DMS53 (cell line): ENCODE measurements at regions not wholly inside any gene's neighbourhood (a gene's known extent, or its start where the extent isn't known, plus 50 kb on each side); places are given as distances from the start of the nearest gene placed in this dataset.
A peak's percentile ranks its signal among the peaks of the same experiment; 100 is the strongest.

Experiments used
- DNase-seq: peaks from one replicate; lab custom pipeline; 2025; lab: John Stamatoyannopoulos, UW

GRCh38 chr14:61893371-61893940 is 131.2 kb downstream of the SNAPC1 start:
- no peak for DNase-seq

DNA sequence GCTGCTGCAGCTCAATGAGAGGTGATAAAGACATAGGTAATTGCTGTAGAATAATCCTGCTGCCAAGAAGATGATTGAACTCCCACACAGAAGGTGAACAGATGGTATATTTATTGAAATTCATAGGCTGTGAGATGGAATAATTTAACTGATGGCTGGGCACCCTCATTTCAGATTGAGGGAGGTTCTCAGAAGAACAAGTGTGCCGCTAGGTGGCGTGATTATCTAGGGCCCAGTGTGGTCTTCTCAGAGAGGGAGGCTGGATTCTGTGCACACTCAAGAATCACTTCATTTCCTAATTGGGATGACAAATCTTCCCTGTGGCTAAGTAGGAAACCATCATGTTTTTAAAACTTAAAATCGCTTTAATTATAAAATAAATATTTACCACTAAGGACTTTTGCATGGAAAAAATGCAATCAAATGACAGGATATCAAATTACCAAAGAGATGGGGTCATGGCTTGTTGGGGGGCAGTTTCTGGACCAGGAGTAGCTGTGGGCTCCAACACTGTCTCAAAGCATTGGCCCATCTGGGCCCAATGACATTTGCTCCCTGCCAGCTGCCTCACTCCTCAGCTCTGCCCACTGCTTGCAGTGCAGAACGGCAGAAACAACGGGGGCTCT is 132.3 kb downstream of the SNAPC1 start:
- peak; percentile 81 for DNase-seq

DNA sequence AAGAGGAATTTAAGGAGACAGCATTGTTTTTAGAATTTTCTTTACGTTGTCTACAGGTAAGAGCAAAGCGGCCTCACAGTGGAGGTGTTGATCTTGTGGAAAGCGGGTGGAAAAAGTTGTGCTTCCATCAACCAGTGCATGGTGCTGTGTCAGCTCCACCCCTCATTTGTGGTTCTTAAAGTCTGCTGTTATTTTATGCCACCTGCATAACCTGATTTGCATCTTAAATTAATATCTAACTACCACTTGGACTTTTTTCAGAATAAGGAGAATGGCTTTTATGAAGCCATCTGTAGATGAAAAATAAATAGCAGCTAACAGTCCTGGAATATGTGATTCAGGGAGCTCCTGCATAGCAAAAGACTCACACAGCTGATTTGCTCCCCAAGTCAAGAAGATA is 135.1 kb downstream of the SNAPC1 start:
- no peak for DNase-seq

DNA sequence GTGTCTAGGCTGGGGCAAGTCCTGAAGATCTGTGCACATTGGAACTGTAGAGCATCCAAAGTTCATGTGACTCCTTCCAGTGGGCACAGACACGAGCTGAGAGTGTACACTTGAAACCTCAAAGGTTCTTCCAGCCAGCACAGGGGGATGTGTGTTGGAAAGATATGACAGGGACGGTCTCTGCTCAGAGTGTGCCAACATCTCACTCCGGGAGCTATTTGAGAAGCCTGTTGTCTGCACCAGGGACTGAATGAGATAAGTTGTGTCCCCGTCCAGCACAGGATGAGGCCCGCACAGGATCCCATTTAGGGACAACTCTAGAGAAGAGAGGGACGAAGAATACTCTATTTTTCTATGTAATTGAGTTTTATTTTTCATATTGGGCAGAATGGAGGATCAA is 136.3 kb downstream of the SNAPC1 start:
- no peak for DNase-seq

GRCh38 chr14:61899497-61899896 is 137.3 kb downstream of the SNAPC1 start:
- no peak for DNase-seq

DNA sequence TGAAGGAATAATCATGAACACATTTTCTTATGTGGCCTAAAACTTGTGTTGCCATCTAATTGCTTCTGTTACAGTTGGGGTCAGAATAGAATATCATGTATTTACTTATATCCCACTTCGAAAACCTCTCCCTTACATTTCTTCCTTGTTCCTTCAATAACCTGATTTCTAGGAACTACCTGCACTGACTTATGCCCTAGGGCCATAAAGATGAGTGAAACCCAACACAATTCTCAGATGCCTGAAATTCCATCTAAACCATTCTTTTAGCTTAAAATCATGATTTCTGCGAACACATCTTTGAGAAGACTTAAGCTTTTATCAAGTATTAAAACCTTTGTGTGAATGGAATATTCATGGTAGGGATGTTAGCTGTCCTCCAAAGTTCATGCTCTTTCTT is 142.7 kb downstream of the SNAPC1 start:
- no peak for DNase-seq

DNA sequence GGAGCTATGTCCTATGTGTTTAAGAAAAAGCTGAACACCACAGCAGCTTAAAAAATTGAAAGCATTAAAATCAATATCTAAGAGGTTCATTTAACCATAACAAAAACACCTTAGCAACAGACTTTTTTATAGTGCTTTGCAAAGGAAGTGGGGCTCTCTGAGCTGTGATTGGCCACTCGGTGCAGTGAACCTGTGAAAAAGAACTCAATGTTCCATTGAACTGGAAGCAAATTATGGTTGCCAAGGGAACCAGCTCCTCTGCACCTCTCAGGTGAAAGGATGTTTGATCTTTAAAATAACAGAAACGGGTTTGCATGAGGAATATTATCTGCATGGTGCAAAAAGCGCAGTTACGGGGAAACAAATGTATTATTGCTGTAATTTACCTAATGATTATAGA is 149.4 kb downstream of the SNAPC1 start:
- DNase-seq: peak; percentile 40

DNA sequence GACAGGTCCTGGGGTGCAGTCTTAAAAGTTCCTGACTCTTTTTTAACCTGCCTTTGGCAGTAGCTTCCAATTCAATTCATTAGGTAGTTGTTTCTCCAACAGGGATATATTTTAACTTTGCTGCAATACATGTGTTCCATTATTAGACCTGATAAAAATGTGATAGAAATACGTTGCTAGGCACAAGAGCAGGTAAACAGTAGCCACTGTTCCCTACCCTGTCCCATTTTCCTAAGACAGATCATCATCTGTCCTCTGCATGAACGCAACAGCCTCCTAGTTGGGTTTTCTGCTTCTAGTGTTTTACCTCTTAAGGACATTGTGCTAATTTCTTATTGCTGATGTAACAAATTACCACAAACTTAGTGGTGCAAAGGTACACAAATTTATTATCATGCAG is 156.8 kb downstream of the SNAPC1 start:
- no peak for DNase-seq

DNA sequence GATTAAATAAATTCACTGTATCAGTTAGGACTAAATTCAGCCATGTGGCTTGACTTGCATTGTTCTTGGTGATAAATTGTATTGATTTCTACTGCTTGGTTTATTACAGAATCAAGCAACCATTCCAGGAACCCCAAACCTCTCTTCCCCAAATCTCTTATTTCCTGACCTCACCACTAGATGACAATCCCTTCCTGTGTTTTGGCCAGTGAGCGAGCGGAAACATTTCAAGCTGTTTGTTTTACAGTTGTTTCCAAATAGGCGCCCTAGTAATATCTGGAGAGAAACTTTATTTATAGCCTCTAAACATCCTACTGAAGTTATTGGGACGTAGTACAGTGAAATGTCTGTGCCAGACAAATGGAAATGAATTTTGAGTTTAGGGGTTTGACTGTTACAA is 161.1 kb downstream of the SNAPC1 start:
- no peak for DNase-seq

GRCh38 chr14:61925043-61925442 is 162.8 kb downstream of the SNAPC1 start:
- no peak for DNase-seq

DNA sequence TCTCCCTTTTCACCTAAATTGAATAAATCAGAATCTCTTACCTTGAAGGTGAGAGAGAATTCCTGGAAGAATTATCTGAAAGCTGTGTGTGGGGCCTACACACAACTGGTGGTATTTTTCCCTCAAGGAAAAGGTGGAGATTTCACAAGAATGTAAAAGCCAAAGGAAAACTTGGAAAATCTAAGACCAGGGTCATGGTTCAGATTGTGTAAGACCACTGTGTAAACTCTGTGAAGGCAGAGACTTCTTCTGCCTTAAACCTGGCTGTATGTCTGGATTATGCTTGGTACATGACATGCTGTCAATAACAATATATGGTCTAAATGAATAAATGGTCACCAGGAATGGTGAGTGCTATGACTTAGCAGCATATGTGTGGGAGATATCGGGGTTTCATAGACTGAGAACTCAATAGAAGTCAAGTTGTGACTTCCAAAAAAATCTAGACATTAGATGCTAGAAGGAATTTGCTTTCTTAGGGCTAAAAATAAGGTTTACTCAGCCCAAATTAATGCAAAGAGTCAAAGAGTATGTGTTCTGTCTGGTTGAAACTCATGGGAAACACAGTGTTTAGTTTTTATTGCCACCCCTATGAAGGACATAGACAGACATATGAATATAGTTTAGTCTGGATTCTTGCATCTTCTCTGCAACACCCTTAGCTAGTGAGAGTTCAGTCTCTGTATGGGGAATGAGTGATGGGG is 163.7 kb downstream of the SNAPC1 start:
- no peak for DNase-seq

DNA sequence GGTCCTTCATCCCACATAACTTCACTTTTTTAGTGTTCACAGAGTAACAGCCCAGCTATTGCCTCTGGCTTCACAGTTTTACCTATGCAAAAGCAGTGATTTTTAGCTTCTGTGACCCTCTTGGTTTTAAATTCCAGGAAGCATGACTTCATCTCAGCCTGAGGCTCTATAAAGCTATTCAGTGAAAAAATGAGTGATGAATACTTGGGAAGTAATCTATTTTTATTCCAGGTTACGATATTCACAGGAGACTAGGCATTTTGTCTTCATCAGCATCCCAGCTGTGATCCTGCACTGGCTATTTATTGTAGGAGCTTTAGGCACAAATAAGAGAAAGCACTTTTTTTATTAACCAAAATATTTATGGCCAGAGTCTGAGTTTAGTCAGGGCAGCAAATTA is 164.8 kb downstream of the SNAPC1 start:
- no peak for DNase-seq

GRCh38 chr14:61927520-61927919 is 165.3 kb downstream of the SNAPC1 start:
- no peak for DNase-seq

DNA sequence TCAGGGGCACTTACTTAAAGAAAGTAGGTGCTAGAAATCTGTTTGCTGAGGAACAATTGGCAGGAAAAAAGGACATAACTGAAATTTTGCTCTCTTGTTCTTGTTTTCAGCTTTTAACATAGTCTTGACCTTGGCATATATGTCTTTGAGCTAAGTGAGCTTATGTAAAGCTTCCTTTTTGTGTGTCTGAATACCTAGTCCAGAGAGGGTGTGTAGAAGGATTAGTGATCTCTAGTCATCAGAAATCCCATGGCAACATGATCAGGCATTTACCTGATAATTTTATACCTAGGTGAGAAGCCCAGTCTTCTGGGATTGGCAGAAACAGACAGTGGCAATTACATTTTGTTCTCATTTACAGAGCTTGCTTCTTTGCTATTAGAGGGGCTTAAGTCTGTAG is 166.1 kb downstream of the SNAPC1 start:
- no peak for DNase-seq

GRCh38 chr14:61928701-61929100 is 166.5 kb downstream of the SNAPC1 start:
- no peak for DNase-seq

GRCh38 chr14:61929651-61930050 is 167.4 kb downstream of the SNAPC1 start:
- no peak for DNase-seq

DNA sequence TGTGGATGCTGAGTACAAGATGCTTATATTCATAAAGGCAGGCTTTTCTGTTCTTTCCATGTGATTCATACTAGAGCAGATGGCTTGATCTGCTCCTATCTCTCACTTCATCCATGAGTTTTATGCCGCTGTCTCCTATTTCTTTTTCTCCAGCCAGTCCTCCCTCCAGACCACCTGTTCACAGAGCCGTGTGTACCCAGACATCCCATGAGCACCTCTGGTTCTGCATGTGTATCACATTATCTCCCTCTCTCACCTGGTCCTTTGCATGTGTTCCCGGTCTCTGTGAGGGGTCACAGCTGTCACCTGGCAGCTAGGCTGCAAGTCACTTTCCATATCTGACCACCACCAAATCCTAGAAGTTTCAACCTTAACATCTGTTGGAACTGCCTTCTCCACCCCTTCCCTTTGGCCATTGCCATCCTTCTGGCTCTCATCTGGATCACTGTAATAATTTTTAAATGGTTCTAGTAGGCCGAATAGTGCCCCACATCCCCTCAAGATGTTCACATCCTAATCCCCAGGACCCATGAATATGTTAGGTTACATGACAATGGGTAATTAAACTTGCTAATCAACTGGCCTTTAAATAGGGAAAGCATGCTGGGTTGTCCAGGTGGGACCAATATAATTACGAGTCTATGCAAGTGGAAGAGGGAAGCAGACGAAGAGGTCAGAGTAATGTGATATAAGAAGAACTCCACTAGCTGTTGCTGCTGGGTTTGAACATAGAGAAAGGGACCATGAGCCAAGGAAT is 168.1 kb downstream of the SNAPC1 start:
- DNase-seq: no peak

DNA sequence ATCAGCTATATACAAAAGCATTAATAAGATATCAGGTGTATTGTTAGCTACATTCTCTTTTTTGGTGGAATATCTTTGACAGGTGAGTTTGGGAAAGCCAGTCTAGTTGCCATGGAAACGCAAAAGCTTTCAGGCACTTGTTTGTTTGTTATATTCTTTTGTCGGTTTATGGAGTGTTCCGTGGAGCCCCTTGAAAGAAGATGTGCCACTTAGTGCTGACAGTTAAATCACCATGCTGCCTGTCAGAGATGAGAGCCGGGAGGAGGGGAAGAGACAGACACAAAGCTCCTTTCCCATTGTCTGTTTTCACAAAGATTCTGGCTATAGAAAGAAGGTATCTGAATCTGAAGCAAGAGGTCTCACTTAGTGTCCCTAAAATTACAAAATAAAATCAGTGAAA is 170.8 kb downstream of the SNAPC1 start:
- peak; percentile 17 for DNase-seq

DNA sequence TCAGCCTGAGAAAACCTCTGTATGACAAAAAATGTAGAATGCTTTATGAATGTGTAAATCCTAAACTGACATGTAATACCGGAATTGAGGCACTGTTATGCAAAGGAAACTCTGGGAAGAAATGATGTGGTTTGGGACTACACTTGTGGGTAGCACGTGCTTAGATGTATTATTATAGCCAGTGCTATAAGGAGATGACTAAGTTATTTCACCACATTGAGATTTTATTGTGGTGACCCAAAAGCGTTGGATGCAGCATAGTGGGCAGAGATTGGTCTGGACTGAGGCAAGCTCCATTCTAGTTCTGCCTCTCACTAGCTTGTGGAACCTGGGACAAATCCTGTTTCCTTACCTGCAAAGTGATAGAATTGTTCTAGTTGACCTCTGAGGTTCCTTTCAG is 172.2 kb downstream of the SNAPC1 start:
- no peak for DNase-seq

GRCh38 chr14:61939776-61940175 is 177.6 kb downstream of the SNAPC1 start:
- no peak for DNase-seq

DNA sequence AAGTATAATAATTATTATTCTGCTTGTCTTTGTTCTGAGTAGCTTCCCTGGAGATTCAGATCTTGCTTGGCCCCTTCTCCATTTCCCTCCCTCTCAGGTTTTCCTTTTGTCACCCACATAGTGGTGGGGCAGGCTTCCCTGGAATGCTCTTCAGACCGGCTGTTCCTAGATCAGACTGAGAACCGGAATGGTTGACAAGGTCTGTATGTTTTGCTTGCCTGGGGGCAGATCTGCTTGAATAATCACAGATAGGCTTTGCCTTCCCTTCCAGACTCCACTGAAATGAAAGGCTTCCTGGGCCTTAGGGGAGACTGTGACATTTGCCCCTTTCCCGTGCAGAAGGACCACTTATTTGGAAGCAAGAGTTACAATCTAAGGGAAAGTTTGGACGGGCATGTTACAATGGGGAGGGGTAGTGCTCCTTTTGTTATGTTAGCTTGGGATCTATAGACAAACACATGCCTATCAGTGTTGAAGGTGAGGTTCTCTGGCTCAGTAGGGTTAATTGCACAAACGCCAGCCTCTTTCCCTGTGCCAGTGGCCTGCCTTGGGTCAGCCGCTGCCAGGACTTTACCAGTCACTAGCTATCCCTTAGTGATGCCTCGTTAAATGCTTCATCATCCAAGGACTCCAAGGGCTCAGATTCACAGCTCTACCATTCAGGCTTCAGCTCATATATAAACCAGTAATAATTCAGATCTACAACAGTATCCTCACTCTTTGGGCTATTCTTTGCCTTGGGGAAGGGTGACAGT is 178.6 kb downstream of the SNAPC1 start:
- DNase-seq: no peak
